ENCODE measurements at regions not wholly inside any gene's neighbourhood (a gene's known extent, or its start where the extent isn't known, plus 50 kb on each side); places are given as distances from the start of the nearest gene placed in this dataset.

- no peak for DNase-seq (ENCODE audit: low read depth in 2 of 2)
Measured at GRCh38 chr22:44402196-44403111, 89.7 kb upstream of the SHISAL1 start.

GRCh38 chr22:44401783-44402110, 89.0 kb upstream of the SHISAL1 start:
- no peak for DNase-seq (ENCODE audit: low read depth in 2 of 2)

DNA sequence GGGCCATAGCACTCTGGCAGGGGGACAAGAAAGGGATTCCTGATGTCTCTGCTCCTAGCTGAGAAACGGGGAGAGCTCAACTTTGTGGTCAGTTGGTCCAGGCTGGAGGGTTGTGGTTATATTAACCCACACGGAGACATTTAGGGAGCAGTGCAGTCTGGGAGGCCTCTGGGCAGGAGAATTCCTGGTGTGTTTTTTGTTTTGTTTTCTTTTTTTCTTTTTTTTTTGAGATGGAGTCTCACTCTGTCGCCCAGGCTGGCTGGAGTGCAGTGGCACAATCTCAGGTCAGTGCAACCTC, 88.0 kb upstream of the SHISAL1 start:
- no peak for DNase-seq (ENCODE audit: low read depth in 2 of 2)

DNA sequence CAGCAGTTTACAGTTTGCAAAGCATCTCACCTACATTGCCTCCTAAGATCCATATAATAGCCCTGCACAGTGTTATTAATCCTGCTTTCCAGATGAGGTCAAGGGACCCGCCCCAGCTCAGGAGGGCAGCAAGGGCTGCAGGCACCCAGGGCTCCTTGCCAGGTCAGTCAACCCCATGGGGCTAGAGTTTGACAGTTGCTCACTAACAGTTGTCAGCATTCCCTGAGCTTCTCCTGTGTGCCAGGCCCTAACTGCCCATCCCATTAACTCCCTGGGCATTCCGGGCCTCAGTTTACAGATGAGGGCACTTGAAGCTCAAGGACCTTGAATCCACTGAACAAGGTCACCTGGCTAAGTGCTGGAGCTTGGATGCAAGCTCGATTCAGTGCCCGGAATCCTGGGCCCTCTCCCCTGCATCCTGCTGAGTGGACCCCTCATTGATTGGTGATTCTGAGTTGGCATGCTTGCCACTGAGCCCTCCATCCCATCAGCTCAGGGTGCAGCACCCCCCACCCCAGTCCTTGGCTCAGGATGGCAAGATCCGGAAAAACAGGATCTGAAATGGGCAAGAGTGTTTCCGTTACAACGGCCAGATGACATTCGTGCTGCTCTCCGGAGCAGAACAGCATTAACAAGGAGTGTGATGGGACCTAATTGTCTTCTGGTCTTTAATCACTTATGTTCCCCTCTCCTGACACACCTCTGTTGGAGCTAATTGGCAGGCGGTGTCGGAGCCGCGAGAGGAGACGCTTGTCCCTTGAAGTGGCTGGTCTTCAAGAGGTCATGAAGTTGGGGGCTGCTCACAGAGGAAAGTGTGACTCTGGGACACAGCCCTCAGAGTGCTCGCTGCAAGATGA, 87.4 kb upstream of the SHISAL1 start:
- DNase-seq (ENCODE audit: low read depth in 2 of 2): no peak

DNA sequence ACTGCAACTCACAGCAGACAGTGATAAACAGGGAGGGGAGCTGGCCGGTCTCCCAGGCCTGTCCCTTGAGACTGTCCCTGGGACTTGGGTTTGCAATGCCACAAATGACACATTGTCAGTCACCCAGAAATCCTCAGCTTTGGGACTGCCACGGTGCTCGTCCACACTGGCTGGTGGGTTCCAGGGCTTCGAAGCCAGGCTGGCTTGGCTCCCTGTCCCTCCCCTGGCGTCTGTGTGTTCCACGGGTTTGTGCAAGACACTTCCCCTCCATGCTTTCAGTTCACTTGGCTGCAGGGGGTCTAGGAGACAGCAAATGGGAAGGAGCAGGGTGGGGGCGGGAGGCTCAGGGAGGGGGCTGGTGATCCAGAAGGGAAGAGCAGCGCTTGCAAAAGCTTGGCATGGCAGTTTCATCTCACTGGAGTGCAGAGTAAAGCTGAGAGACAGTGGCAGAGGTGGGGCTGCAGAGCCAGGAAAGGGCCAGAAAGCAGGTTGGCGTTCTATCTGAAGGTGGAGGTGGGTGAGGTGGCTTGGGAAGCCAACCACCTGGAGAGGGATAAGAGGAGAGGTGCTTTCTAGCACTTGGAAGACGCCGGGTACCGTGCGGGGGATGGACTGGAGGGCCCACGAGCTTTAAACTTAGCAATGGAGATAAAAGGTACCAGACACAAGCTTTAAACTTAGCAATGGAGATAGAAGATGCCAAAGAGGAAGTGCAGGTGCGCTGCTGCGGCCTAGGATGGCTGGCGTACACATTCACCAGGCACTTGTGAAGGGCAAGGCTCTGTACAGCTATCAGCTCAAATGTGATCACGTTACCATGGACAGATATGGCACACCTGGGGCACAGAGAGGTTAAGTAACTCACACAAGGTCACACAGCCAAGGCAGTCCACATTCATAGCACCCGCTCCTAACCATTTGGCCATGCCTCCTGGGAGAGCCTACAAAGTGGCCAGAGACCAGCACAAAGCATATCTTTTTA, 86.4 kb upstream of the SHISAL1 start:
- DNase-seq (ENCODE audit: low read depth in 2 of 2): no peak

- DNase-seq (ENCODE audit: low read depth in 2 of 2): no peak
Measured at GRCh38 chr22:44396727-44397722, 84.3 kb upstream of the SHISAL1 start.

DNA sequence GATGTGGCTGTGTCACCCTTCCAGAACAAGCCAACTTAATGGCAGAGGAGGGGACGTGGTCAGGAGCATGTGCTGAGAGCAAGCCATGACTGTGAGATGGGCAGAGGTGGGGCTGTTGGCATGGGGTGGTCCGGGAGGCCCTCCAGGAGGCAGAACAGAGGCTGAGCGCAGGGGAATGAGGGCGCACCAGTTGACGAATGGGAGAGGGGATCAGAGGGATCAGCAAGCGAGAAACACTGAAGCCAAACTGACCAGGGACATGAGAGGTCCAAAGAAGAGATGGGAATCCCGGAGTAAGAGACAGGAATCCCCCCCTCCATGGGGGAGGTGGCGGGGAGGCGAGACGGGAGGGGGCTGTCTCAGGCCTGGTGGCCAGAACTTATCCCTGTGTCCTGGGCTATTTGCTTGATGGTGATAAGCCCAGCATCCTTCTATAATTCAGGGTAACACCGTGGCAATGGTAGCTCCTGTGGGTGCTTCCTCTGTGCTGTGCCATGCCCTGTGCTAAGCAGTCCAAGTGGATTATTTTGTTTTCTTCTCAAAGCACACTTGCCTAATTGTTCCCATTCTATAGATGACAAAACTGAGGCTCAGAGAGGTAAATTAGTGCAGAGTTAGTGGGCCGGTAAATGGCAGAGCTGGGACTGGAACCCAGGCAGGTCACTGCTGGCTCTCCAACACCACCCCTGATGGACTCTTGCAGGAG, 83.4 kb upstream of the SHISAL1 start:
- no peak for DNase-seq (ENCODE audit: low read depth in 2 of 2)

- no peak for DNase-seq (ENCODE audit: low read depth in 2 of 2)
Measured at GRCh38 chr22:44395118-44396005, 82.6 kb upstream of the SHISAL1 start.

DNA sequence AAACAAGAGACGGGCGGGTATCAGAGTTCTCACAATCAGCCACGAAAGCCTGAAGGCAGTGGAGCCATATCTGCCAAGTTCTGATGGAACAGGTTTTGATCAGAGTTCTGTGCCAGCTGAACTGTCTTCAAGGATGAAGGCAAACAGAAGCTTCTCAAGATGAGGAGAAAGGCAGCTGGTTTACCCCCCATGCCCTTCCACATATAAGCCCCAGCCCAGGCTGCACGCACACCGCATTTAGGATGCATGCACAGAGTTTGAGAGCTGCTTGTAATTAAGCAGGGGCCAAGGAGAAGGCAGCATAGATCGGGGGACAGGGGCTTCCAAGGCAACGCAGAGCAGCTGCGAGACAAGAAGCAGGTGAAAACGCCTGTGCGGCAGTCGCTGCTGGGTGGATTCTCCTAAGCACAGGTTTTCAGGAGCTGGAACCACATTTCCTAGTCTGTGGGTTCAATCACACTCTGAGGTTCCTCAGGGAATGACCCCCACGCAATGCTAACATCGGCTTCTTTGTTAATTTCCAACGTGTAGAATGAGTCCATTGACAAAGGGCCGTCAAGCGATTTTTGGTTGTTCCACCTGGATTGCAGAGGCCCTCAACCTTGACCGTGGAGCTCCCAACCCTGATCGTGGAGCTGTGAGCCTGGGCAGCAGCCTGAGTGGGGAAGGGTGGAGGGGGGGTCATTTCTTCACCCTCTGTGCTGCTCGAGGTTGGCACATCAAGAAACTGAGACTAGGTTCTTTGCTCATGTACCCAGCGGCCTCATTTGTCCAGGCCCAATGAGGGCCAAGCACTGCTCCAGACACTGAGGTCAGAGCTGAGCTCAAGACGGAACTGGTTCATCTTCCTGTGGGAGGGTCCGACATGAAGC, 81.7 kb upstream of the SHISAL1 start:
- DNase-seq (ENCODE audit: low read depth in 2 of 2): no peak

DNA sequence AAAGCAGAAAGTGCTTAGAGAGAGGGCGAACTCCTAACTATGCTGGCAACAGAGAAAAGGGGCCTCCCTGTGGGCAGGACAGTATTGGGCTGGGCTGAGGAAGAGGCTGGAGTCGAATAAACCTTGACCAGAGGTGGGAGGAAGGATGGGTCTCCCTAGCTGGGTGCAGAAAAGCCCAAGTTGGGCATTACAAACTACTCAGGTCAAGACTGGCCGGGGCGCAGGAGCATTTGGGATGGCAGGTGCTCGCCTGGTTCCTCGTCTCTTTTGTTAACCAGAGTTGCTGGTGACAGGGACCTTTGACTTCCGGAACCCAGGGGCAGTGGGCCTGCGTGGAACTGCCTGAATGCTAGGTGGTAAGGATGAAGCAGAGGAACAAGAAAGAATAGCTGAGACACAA, 80.3 kb upstream of the SHISAL1 start:
- no peak for DNase-seq (ENCODE audit: low read depth in 2 of 2)

DNA sequence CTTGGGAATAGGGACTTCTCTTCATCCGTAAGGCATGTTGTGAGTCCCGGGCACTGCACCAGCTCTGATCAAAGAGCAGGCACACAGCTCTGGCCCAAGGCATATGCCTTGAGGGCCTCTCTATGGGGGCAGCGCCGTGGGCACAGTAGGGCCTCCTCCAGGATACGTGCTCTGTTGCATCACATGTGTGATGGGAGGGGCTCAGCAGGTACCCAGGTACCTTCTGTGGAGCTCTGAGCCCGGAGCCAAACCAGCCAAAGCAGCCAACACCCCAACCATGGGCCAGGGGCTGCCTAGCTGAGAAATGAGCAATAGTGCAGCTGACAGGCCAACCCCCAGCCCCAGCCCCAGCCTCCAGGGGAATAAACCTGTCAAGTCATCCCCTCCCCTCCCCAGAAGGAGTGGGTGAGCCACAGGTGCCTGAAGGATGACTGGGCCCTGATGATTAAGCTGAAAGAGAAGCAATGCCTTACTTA, 79.7 kb upstream of the SHISAL1 start:
- DNase-seq (ENCODE audit: low read depth in 2 of 2): no peak

DNA sequence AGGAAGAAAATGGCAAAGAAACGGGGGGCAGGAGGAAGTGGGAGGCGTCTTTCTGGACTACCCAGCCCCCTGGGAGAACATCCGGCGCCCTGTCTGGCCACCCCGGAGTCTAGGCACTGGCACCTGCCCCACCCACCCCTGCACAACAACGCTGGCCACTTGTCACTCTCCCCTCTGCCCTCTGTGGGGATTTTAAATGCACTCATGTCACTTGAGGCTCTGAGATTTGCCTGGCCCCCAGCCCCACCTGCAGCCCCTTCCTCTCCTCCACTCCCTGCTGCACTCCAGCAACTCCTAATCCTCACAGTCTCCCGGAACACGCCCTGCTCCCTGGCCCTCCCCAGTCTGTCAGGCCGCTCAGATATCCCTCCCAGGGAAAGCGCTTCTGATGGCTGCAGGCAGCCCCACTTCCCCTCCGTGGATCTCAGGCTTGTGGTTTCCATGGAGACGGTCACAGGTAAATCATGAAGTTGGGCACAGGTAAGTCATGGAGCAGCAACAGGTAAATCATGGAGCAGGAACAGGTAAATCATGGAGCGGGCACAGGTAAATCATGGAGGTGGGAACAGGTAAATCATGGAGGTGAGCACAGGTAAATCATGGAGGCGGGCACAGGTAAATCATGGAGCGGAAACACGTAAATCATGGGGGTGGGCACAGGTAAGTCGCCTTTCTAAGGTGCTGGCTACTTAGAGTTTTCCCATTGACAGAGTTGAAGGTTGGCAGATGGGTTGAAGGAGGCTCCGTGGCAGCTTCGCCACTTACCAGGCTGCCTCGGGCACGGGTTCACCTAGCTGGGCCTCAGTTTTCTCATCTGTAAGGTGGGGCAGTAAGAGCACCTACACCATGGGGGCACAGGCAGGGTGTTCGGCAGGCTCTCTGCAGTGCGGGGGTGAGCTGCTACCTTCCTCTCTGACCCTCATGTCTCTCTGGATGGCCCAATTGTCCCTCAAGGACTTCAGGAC, 79.0 kb upstream of the SHISAL1 start:
- DNase-seq (ENCODE audit: low read depth in 2 of 2): no peak

DNA sequence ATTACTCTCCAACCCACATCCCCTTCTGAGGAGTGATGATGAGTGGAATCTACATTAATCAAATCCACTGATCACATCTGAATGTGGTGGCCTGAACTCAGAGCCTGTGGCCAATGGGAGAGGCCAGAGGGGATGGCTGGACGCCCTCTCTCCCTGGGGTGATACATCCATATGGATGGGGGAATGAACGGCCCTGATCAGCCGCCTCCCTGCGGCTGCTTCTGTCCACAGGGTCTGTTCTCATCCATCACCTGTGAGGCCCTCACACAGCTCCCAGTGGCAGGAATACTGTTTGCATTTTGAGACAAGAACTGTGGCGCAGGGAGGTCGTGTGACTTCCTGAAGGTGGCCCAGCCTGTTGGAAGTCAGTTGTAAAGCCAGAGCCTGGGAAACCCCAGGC, 78.3 kb upstream of the SHISAL1 start:
- DNase-seq (ENCODE audit: low read depth in 2 of 2): no peak

GRCh38 chr22:44390613-44390970, 77.8 kb upstream of the SHISAL1 start:
- DNase-seq (ENCODE audit: low read depth in 2 of 2): no peak

DNA sequence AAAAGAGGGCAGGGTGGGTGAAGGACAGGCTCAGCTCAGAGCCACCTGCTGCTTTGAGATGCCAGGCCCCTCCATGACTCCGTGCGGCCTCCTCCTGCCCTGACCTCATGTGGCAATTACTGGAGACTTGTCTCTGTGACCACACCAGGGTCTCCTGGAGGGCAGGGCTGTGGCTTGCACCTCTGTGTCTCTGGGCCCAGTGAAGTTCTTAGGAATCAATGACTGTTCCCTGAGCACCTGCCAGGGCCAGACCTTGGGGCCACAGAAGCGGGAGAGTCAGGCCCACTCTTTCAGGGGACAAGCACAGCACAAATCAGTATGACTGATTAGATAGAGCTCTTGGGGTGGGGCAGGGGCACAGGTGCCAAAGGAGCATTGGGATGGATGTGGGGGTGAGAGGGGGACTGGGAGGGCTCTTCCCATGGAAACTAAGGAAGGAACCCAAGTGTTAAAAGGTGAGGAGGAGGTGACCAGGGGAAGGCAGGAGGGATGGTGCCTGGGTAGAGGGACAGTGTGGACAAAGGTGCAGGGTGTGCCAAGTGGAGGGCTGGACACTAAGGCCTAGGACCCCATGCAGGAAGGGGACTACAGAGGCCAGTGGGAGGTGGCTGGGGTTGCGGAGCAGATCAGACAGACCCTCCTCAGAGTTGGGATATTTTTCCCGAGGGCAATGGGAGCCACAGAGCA, 77.3 kb upstream of the SHISAL1 start:
- DNase-seq (ENCODE audit: low read depth in 2 of 2): no peak

DNA sequence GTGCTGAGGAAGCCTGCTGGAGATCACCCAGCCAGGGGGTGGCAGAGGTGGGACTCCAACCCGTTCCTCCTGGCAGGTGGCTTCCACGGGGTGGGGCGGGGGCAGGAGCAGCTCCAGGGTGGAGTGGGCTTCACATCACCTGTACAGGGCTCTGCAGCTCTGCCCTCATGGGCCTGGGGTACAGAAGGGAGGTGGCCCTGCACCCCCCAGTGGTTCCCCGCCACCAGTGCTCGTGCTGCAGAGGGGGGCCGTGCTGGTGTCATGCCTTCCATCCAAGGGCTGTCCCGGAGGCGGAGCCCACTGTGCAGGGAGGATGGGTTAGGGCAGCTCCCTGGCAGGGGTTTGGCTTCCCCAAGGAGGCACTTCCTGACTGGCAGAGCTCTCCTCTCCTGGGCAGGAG, 76.4 kb upstream of the SHISAL1 start:
- no peak for DNase-seq (ENCODE audit: low read depth in 2 of 2)
